ENCODE measurements at regions not wholly inside any gene's neighbourhood (a gene's known extent, or its start where the extent isn't known, plus 50 kb on each side); places are given as distances from the start of the nearest gene placed in this dataset.

GRCh38 chr4:181254771-181255170 lies 988.4 kb upstream of the TENM3 start:
- no peak for TF ChIP-seq POLR2A (IDR thresholded peaks at IDR 0.05)
- TF ChIP-seq POLR2AphosphoS5 (IDR thresholded peaks at IDR 0.05) = no peak
- TF ChIP-seq, protein P1, sequence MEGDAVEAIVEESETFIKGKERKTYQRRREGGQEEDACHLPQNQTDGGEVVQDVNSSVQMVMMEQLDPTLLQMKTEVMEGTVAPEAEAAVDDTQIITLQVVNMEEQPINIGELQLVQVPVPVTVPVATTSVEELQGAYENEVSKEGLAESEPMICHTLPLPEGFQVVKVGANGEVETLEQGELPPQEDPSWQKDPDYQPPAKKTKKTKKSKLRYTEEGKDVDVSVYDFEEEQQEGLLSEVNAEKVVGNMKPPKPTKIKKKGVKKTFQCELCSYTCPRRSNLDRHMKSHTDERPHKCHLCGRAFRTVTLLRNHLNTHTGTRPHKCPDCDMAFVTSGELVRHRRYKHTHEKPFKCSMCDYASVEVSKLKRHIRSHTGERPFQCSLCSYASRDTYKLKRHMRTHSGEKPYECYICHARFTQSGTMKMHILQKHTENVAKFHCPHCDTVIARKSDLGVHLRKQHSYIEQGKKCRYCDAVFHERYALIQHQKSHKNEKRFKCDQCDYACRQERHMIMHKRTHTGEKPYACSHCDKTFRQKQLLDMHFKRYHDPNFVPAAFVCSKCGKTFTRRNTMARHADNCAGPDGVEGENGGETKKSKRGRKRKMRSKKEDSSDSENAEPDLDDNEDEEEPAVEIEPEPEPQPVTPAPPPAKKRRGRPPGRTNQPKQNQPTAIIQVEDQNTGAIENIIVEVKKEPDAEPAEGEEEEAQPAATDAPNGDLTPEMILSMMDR (IDR thresholded peaks at IDR 0.05 in 8 of 11, conservative IDR thresholded peaks at IDR 0.05 in 3 of 11) = no peak
- no peaks in the 10 kb centered on the region for H3K27me3 ChIP-seq (replicated peaks in 1 of 7)
- DNase-seq = no peak
- H3K27ac ChIP-seq = no peak overlapping the region
- no peak overlapping the region for H3K4me3 ChIP-seq
- peaks cover 0 to 5% (median 0%) of the 10 kb centered on the region in 8 donors for H3K9me3 ChIP-seq
- no peaks in the 10 kb centered on the region for H3K36me3 ChIP-seq
- no peaks in the 10 kb centered on the region for H3K4me1 ChIP-seq
- WGBS, 5 donors = 74 to 86% (median 80%) methylated on average over 6 of the region's 6 CpGs
- intact Hi-C loops (cut with DNase I; ENCODE audit: low total_unique reads) = no loop called here

- Histone ChIP-seq H3K4me1 (no peaks in the 10 kb centered on the region), H3K27me3 (replicated peaks in 1 of 7) (no peaks in the 10 kb centered on the region), H3K27ac (no peak overlapping the region), H3K9me3 (peaks cover 0 to 5% (median 0%) of the 10 kb centered on the region in 8 donors), H3K36me3 (no peaks in the 10 kb centered on the region), H3K4me3 (no peak overlapping the region)
- intact Hi-C loops (cut with DNase I; ENCODE audit: low total_unique reads) = no loop called here
- no peak for TF ChIP-seq POLR2AphosphoS5 (IDR thresholded peaks at IDR 0.05)
- no peak for TF ChIP-seq POLR2A (IDR thresholded peaks at IDR 0.05)
- TF ChIP-seq, protein P1 (IDR thresholded peaks at IDR 0.05 in 8 of 11, conservative IDR thresholded peaks at IDR 0.05 in 3 of 11) = no peak
- WGBS, 5 donors = 17 to 28% (median 19%) methylated on average over 2 of the region's 2 CpGs
- DNase-seq = no peak
These were observed 984.6 kb upstream of the TENM3 start for GRCh38 chr4:181258569-181258968.

- Histone ChIP-seq H3K36me3 (no peaks in the 10 kb centered on the region), H3K9me3 (peaks cover 0 to 5% (median 0%) of the 10 kb centered on the region in 8 donors), H3K27me3 (replicated peaks in 1 of 7) (no peaks in the 10 kb centered on the region), H3K4me3 (no peak overlapping the region), H3K27ac (no peak overlapping the region), H3K4me1 (no peaks in the 10 kb centered on the region)
- intact Hi-C loops (cut with DNase I; ENCODE audit: low total_unique reads) = no loop called here
- TF ChIP-seq POLR2AphosphoS5 (IDR thresholded peaks at IDR 0.05) (no peak), POLR2A (IDR thresholded peaks at IDR 0.05) (no peak)
- TF ChIP-seq, protein P1 (IDR thresholded peaks at IDR 0.05 in 8 of 11, conservative IDR thresholded peaks at IDR 0.05 in 3 of 11) = no peak
- 50 to 75% (median 71%) methylated on average over 4 of the region's 4 CpGs for WGBS, 5 donors
- DNase-seq = no peak
These were observed 984.0 kb upstream of the TENM3 start for GRCh38 chr4:181259081-181259709.

DNA sequence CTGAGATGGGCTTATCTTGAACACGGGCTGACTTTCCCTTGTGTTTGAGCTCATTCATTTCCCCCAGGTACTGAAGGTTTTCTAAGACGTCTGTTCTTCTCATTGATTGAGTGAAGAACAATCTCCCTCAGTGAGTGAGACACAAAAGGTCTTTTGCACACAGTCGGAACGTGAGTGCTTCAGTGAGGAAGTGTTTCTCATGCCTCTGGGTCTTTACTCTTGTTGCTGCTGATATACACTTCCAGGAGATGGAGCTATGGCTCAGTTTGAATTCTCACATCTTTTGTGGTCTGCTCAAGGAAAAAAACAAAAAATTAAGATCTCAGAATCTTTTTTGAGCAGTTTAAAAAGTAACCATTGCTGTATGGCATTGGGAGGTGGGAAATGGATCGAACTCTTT lies 981.9 kb upstream of the TENM3 start:
- peaks cover 0 to 4% (median 0%) of the 10 kb centered on the region in 7 donors for H3K27me3 ChIP-seq (replicated peaks in 1 of 7)
- H3K4me3 ChIP-seq = no peak overlapping the region
- DNase-seq = no peak
- no peaks in the 10 kb centered on the region for H3K4me1 ChIP-seq
- H3K27ac ChIP-seq = no peak overlapping the region
- TF ChIP-seq POLR2A (IDR thresholded peaks at IDR 0.05) = no peak
- TF ChIP-seq, protein P1 (IDR thresholded peaks at IDR 0.05 in 8 of 11, conservative IDR thresholded peaks at IDR 0.05 in 3 of 11) = no peak
- TF ChIP-seq POLR2AphosphoS5 (IDR thresholded peaks at IDR 0.05) = no peak
- no peaks in the 10 kb centered on the region for H3K36me3 ChIP-seq
- WGBS, 5 donors = 11 to 19% (median 16%) methylated on average over 5 of the region's 5 CpGs
- intact Hi-C loops (cut with DNase I; ENCODE audit: low total_unique reads) = no loop called here
- H3K9me3 ChIP-seq = no peaks in the 10 kb centered on the region
